B cell (primary cell): ENCODE measurements at regions not wholly inside any gene's neighbourhood (a gene's known extent, or its start where the extent isn't known, plus 50 kb on each side); places are given as distances from the start of the nearest gene placed in this dataset.

ENCODE experiments used
- ATAC-seq: fragments of 200-7000 bp; cut with Tn5 transposase; one replicate; pipeline ENCODE4 v1.10.0; 2021; ENCODE audit warnings: low read depth, mild to moderate bottlenecking, moderate number of reproducible peaks, moderate library complexity
- CTCF ChIA-PET: fragments of 350-600 bp; sonication (Branson Sonifier 250); formaldehyde crosslinking; loops from one replicate; lab custom pipeline; 2021; ENCODE audit warnings: antibody characterized with exemption, inconsistent platforms; lab: Charles Lee
- POLR2A ChIA-PET: fragments of 350-600 bp; sonication (Branson Sonifier 250); formaldehyde crosslinking; loops from one replicate; lab custom pipeline; 2021; ENCODE audit warnings: antibody characterized with exemption; lab: Charles Lee
- DNase-seq: peaks from one replicate; pipeline ENCODE4 v3.0.0; 2013
- H2AFZ ChIP-seq: 2 replicates; pipeline ENCODE4 v1.6.1; 2012; ENCODE audit warnings: mild to moderate bottlenecking, low read depth, low read length; ENCODE audit not compliant: insufficient read depth, poor library complexity, severe bottlenecking
- H3K27ac ChIP-seq, 2 donors: 1 replicate in 1 of 2; 2 replicates in 1 of 2; pipeline ENCODE4 v1.5.1; 2012 to 2013; ENCODE audit warnings: low read length in 2 of 2, mild to moderate bottlenecking in 2 of 2, moderate library complexity in 1 of 2
- H3K27me3 ChIP-seq, 4 experiments: fragments of 200-600 bp in 1 of 4; sonication (generic) in 1 of 4; replicated peaks in 1 of 4; 1 replicate in 2 of 4; 2 replicates in 2 of 4; pipeline versions ENCODE4 v1.6.1 to v1.7.0; 2013 to 2016; ENCODE audit warnings: low read length in 3 of 4, mild to moderate bottlenecking in 2 of 4, mixed read lengths in 1 of 4, moderate library complexity in 1 of 4; ENCODE audit not compliant: insufficient read depth in 4 of 4, control insufficient read depth in 3 of 4; ENCODE audit errors: control extremely low read depth in 1 of 4
- H3K36me3 ChIP-seq, 2 experiments: replicated peaks in 1 of 2; 1 replicate in 1 of 2; 2 replicates in 1 of 2; pipeline versions ENCODE4 v1.6.1 to v1.7.1; 2013; ENCODE audit warnings: low read length in 1 of 2; ENCODE audit not compliant: insufficient read depth in 2 of 2, control insufficient read depth in 1 of 2; ENCODE audit errors: control extremely low read depth in 1 of 2, extremely low read depth in 1 of 2
- H3K4me1 ChIP-seq, 2 donors: fragments of 200-600 bp in 1 of 2; sonication (generic) in 1 of 2; 1 replicate in 1 of 2; 2 replicates in 1 of 2; pipeline versions ENCODE4 v1.5.1 to v1.6.1; 2013 to 2017; ENCODE audit warnings: low read length in 2 of 2; ENCODE audit not compliant: control insufficient read depth in 2 of 2, insufficient read depth in 2 of 2
- H3K4me2 ChIP-seq: replicated peaks from 2 replicates; pipeline ENCODE3; 2012; ENCODE audit warnings: mild to moderate bottlenecking, low read depth, low read length; ENCODE audit not compliant: poor library complexity, severe bottlenecking
- H3K4me3 ChIP-seq, 5 experiments: fragments of 200-600 bp in 1 of 5; sonication (generic) in 1 of 5; 1 replicate in 3 of 5; 2 replicates in 2 of 5; pipeline versions ENCODE4 v1.5.1 to v1.7.0; 2011 to 2016; ENCODE audit warnings: low read length in 4 of 5, mild to moderate bottlenecking in 4 of 5, low read depth in 2 of 5, control low read depth in 1 of 5, moderate library complexity in 1 of 5; ENCODE audit not compliant: insufficient read depth in 1 of 5; ENCODE audit errors: control extremely low read depth in 1 of 5, extremely low read depth in 1 of 5
- H3K79me2 ChIP-seq: fragments of 200-600 bp; sonication (generic); one replicate; pipeline ENCODE4 v1.6.0; 2016; ENCODE audit warnings: low read length; ENCODE audit not compliant: control insufficient read depth, insufficient read depth
- H3K9ac ChIP-seq: fragments of 200-600 bp; sonication (generic); 2 replicates; pipeline ENCODE4 v1.6.1; 2017; ENCODE audit warnings: mild to moderate bottlenecking, low read length, moderate library complexity
- H3K9me3 ChIP-seq, 3 donors: one replicate each; pipeline versions ENCODE4 v1.6.1 to v1.7.1; 2013; ENCODE audit warnings: low read length in 2 of 3; ENCODE audit not compliant: control insufficient read depth in 2 of 3, insufficient read depth in 1 of 3; ENCODE audit errors: control extremely low read depth in 1 of 3
- H4K20me1 ChIP-seq: 2 replicates; pipeline ENCODE4 v1.6.0; 2012; ENCODE audit warnings: mild to moderate bottlenecking, low read length; ENCODE audit not compliant: insufficient read depth, control insufficient read depth, poor library complexity, severe bottlenecking
- H3K27ac Mint-ChIP-seq: one replicate; pipeline ENCODE4 v1.8.0; 2021; ENCODE audit warnings: mixed read lengths
- H3K27me3 Mint-ChIP-seq: one replicate; pipeline ENCODE4 v1.8.0; 2021; ENCODE audit warnings: mixed read lengths
- H3K4me1 Mint-ChIP-seq: one replicate; pipeline ENCODE4 v1.8.0; 2021; ENCODE audit warnings: mixed read lengths
- H3K4me3 Mint-ChIP-seq: one replicate; pipeline ENCODE4 v1.8.0; 2021; ENCODE audit warnings: mixed read lengths
- H3K9me3 Mint-ChIP-seq: one replicate; pipeline ENCODE4 v1.8.0; 2022; ENCODE audit warnings: mixed read lengths; ENCODE audit not compliant: insufficient read depth
- CTCF ChIP-seq: fragments of 200-600 bp; IDR thresholded peaks from one replicate; pipeline ENCODE4 v1.8.0; 2022; ENCODE audit warnings: antibody characterized with exemption, mild to moderate bottlenecking
- EZH2 ChIP-seq: IDR thresholded peaks from 2 replicates; pipeline ENCODE4 v1.6.1; 2012; ENCODE audit warnings: borderline replicate concordance, low read depth, mild to moderate bottlenecking, moderate library complexity, low read length; ENCODE audit not compliant: insufficient read depth, poor library complexity, severe bottlenecking
- WGBS: methylation state at CpG from one replicate; pipeline ENCODE4 v1.1.5; 2013; ENCODE audit warnings: missing lambda C conversion rate; ENCODE audit not compliant: insufficient coverage; 5-methylcytosine and 5-hydroxymethylcytosine counted together
- intact Hi-C: fragments of 100-400 bp; cut with micrococcal nuclease; formaldehyde crosslinking; loops from one replicate; pipeline ENCODE4 v1.10.0; 2022

DNA sequence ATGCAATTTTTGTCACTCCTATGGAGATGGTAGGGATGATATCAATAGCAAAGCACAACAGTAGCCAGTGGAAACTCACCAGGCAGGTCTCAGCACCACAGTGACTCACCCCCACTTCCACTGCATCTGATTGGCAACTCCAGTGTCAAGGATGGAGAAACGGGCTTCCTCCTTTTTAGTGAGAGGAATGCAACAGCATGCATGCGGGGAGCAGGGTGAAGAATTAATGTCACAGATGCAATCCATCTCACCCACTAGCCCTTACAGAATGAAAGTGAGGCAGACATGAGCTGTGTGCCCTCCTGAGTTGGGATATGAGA is 467.0 kb upstream of the C16orf82 start:
- no peaks in the 10 kb centered on the region for H3K79me2 ChIP-seq
- no peaks in the 10 kb centered on the region for H3K9me3 Mint-ChIP-seq
- no peak for ATAC-seq
- H3K9me3 ChIP-seq: no peaks in the 10 kb centered on the region
- H3K9ac ChIP-seq: no peak overlapping the region
- WGBS: no CpG with 5 or more reads among the region's 2 CpGs
- H3K4me1 ChIP-seq: no peaks in the 10 kb centered on the region
- H3K27ac Mint-ChIP-seq: no peak overlapping the region
- no peak overlapping the region for H3K27ac ChIP-seq
- intact Hi-C loops: no loop called here
- no peak overlapping the region for H3K4me2 ChIP-seq
- H3K4me3 Mint-ChIP-seq: no peak overlapping the region
- no peaks in the 10 kb centered on the region for H3K4me1 Mint-ChIP-seq
- TF ChIP-seq CTCF: no peak
- no peak for TF ChIP-seq EZH2
- peaks cover 26% of the 10 kb centered on the region for H3K27me3 Mint-ChIP-seq
- POLR2A ChIA-PET: no interaction called here
- H2AFZ ChIP-seq: no peak overlapping the region
- no peaks in the 10 kb centered on the region for H3K36me3 ChIP-seq
- no peaks in the 10 kb centered on the region for H4K20me1 ChIP-seq
- CTCF ChIA-PET: no interaction called here
- DNase-seq: no peak
- no peak overlapping the region for H3K4me3 ChIP-seq
- H3K27me3 ChIP-seq: peaks cover 0 to 3% (median 0%) of the 10 kb centered on the region in 4 experiments

DNA sequence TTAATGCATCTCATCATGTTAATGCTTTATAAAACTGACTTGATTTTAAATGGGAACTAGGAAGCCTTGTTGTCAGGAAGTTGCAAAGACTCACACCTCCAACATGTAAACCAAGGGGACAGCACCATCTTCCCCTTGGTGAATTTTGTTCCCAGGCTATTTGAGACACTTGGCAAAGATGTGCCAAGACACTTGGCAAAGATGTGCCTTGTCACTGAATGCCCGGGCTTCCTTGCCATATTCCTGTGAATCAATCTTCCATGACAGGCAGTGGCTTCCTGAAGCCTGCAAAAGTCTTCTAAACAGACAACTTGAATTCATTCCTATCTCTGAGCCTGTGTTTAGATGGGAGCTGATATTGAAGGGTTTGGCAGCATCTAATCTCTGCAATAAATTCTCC is 465.4 kb upstream of the C16orf82 start:
- Histone ChIP-seq H3K79me2 (no peaks in the 10 kb centered on the region), H3K36me3 (no peaks in the 10 kb centered on the region), H3K27me3 (peaks cover 0 to 3% (median 0%) of the 10 kb centered on the region in 4 experiments), H3K4me1 (no peaks in the 10 kb centered on the region), H4K20me1 (no peaks in the 10 kb centered on the region), H2AFZ (no peak overlapping the region), H3K9ac (no peak overlapping the region), H3K4me2 (no peak overlapping the region), H3K4me3 (no peak overlapping the region), H3K9me3 (no peaks in the 10 kb centered on the region), H3K27ac (no peak overlapping the region)
- ATAC-seq: no peak
- H3K9me3 Mint-ChIP-seq: no peaks in the 10 kb centered on the region
- ChIA-PET POLR2A (no interaction called here), CTCF (no interaction called here)
- intact Hi-C loops: no loop called here
- H3K4me3 Mint-ChIP-seq: no peak overlapping the region
- WGBS: 80% methylated on average over 1 of the region's 1 CpG
- TF ChIP-seq EZH2: no peak
- no peak for TF ChIP-seq CTCF
- no peak for DNase-seq
- no peaks in the 10 kb centered on the region for H3K4me1 Mint-ChIP-seq
- peaks cover 26% of the 10 kb centered on the region for H3K27me3 Mint-ChIP-seq
- no peak overlapping the region for H3K27ac Mint-ChIP-seq
